ENCODE measurements at regions not wholly inside any gene's neighbourhood (a gene's known extent, or its start where the extent isn't known, plus 50 kb on each side); places are given as distances from the start of the nearest gene placed in this dataset.

DNA sequence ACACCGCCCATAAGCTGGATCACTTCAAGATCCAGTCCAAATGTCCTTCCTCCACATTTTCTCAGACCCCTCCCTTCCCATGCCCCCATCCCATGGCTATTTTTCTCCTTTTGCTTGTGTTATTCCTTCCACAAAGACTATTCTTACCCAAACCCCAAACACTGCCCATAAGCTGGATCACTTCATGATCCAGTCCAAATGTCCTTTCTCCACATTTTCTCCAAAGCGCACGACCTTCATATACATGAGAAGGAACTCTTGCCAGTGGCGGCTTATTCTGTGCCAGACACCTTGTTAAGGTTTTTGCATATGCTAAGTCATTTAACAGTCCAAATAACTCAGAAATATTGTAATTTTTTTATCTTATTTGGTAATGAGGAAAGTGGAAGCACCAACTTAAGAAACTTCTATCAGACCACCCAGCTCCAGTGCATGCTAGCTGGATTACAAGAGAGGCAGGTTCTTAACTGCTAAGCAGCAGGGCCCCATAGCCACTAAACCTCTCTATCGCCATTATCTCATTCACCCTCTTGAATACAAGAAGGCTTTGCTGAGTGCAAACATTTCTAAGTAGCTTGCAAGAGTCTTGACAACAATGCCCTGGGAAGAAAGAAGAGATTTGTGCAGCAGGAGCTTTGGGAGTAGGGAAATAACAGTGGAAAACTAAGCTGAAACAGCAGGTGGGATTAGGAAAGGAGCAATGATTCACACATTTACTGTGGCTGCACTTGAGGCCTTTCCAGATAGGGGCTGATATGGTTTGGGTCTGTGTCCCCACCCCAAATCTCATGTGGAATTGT, 428.2 kb upstream of the MAF start:
- TF ChIP-seq, protein P1, sequence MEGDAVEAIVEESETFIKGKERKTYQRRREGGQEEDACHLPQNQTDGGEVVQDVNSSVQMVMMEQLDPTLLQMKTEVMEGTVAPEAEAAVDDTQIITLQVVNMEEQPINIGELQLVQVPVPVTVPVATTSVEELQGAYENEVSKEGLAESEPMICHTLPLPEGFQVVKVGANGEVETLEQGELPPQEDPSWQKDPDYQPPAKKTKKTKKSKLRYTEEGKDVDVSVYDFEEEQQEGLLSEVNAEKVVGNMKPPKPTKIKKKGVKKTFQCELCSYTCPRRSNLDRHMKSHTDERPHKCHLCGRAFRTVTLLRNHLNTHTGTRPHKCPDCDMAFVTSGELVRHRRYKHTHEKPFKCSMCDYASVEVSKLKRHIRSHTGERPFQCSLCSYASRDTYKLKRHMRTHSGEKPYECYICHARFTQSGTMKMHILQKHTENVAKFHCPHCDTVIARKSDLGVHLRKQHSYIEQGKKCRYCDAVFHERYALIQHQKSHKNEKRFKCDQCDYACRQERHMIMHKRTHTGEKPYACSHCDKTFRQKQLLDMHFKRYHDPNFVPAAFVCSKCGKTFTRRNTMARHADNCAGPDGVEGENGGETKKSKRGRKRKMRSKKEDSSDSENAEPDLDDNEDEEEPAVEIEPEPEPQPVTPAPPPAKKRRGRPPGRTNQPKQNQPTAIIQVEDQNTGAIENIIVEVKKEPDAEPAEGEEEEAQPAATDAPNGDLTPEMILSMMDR (conservative IDR thresholded peaks at IDR 0.05), result no peak
- no peak for TF ChIP-seq ZFX (IDR thresholded peaks at IDR 0.05)

All from C4-2B (cell line).